G401 (cell line): ENCODE measurements at regions not wholly inside any gene's neighbourhood (a gene's known extent, or its start where the extent isn't known, plus 50 kb on each side); places are given as distances from the start of the nearest gene placed in this dataset.

ENCODE experiments used
- DNase-seq: peaks from one replicate; pipeline ENCODE4 v3.0.0-alpha.2; 2015; ENCODE audit warnings: low spot score
- in situ Hi-C: cut with HindIII; loops from 2 replicates; pipeline ENCODE4 v1.10.0; 2016; ENCODE audit warnings: low sequenced_read_pairs, mixed read lengths

- in situ Hi-C loops, result no loop called here
- no peak for DNase-seq
These were observed 819.2 kb downstream of the CCSER2 start for GRCh38 chr10:85147346-85148250.

- in situ Hi-C loops, result no loop called here
- DNase-seq, result no peak
These were observed 820.6 kb downstream of the CCSER2 start for GRCh38 chr10:85148693-85149640.

- in situ Hi-C loops, result no loop called here
- no peak for DNase-seq
These were observed 821.4 kb downstream of the CCSER2 start for GRCh38 chr10:85149766-85150165.

- no peak for DNase-seq
- in situ Hi-C loops, result no loop called here
These were observed 823.1 kb downstream of the CCSER2 start for GRCh38 chr10:85151506-85151905.

- in situ Hi-C loops, result no loop called here
- DNase-seq, result no peak
These were observed 824.1 kb downstream of the CCSER2 start for GRCh38 chr10:85152496-85152895.

- DNase-seq, result no peak
- in situ Hi-C loops, result no loop called here
These were observed 824.5 kb downstream of the CCSER2 start for GRCh38 chr10:85152911-85153310.

- in situ Hi-C loops, result no loop called here
- no peak for DNase-seq
These were observed 828.8 kb downstream of the CCSER2 start for GRCh38 chr10:85157206-85157605.

GRCh38 chr10:85168243-85168642, 839.9 kb downstream of the CCSER2 start:
- in situ Hi-C loops, result no loop called here
- DNase-seq, result no peak

- in situ Hi-C loops, result no loop called here
- no peak for DNase-seq
These were observed 841.6 kb downstream of the CCSER2 start for GRCh38 chr10:85170026-85170425.

- DNase-seq, result no peak
- in situ Hi-C loops, result no loop called here
These were observed 847.2 kb downstream of the CCSER2 start for GRCh38 chr10:85175635-85176034.

- in situ Hi-C loops, result no loop called here
- DNase-seq, result no peak
These were observed 849.4 kb downstream of the CCSER2 start for GRCh38 chr10:85177767-85178166.

GRCh38 chr10:85187047-85187446, 858.7 kb downstream of the CCSER2 start:
- DNase-seq, result no peak
- in situ Hi-C loops, result no loop called here

- DNase-seq, result no peak
- in situ Hi-C loops, result no loop called here
These were observed 860.5 kb downstream of the CCSER2 start for GRCh38 chr10:85188770-85189484.

- no peak for DNase-seq
- in situ Hi-C loops, result no loop called here
These were observed 865.4 kb downstream of the CCSER2 start for GRCh38 chr10:85193796-85194195.

- in situ Hi-C loops, result no loop called here
- DNase-seq, result no peak
These were observed 866.3 kb downstream of the CCSER2 start for GRCh38 chr10:85194706-85195105.

- DNase-seq, result no peak
- in situ Hi-C loops, result no loop called here
These were observed 867.2 kb downstream of the CCSER2 start for GRCh38 chr10:85195596-85195995.

- in situ Hi-C loops, result no loop called here
- DNase-seq, result no peak
These were observed 876.4 kb downstream of the CCSER2 start for GRCh38 chr10:85204814-85205213.

GRCh38 chr10:85212526-85212925, 884.1 kb downstream of the CCSER2 start:
- in situ Hi-C loops, result no loop called here
- DNase-seq, result no peak

GRCh38 chr10:85213493-85213892, 885.1 kb downstream of the CCSER2 start:
- in situ Hi-C loops, result no loop called here
- no peak for DNase-seq
